ENCODE measurements at regions not wholly inside any gene's neighbourhood (a gene's known extent, or its start where the extent isn't known, plus 50 kb on each side); places are given as distances from the start of the nearest gene placed in this dataset.

GRCh38 chr3:165545059-165545458, 292.2 kb downstream of the BCHE start:
- H3K27me3 Mint-ChIP-seq = no peaks in the 10 kb centered on the region

DNA sequence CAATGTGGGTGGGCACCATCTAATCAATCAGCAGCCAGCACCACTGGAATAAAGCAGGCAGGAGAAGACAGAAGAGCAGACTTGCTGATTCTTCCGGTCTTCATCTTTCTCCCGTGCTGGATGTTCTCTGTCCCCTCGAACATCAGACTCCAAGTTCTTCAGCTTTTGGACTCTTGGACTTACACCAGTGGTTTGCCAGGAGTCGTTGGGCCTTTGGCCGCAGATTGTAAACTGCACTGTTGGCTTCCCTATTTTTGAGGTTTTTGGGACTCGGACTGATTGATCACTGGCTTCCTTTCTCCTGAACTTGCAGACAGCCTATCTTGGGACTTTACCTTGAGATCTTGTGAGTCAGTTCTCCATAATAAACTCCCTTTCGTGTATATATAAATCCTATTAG, 292.8 kb downstream of the BCHE start:
- TF ChIP-seq, protein P1, sequence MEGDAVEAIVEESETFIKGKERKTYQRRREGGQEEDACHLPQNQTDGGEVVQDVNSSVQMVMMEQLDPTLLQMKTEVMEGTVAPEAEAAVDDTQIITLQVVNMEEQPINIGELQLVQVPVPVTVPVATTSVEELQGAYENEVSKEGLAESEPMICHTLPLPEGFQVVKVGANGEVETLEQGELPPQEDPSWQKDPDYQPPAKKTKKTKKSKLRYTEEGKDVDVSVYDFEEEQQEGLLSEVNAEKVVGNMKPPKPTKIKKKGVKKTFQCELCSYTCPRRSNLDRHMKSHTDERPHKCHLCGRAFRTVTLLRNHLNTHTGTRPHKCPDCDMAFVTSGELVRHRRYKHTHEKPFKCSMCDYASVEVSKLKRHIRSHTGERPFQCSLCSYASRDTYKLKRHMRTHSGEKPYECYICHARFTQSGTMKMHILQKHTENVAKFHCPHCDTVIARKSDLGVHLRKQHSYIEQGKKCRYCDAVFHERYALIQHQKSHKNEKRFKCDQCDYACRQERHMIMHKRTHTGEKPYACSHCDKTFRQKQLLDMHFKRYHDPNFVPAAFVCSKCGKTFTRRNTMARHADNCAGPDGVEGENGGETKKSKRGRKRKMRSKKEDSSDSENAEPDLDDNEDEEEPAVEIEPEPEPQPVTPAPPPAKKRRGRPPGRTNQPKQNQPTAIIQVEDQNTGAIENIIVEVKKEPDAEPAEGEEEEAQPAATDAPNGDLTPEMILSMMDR (IDR thresholded peaks at IDR 0.05) = no peak
- Mint-ChIP-seq H3K4me1 (no peaks in the 10 kb centered on the region), H3K36me3 (ENCODE audit: low read depth) (no peaks in the 10 kb centered on the region), H3K27ac (no peak overlapping the region), H3K4me3 (no peak overlapping the region), H3K9me3 (peaks cover 11% of the 10 kb centered on the region), H3K27me3 (no peaks in the 10 kb centered on the region)
- intact Hi-C loops (cut with micrococcal nuclease) = no loop called here
- CTCF ChIA-PET = no interaction called here
- no peak for ATAC-seq (ENCODE audit: low read depth)
- DNase-seq = no peak
- POLR2A ChIA-PET = no interaction called here

More at GRCh38 chr3:165545059-165545458, 292.2 kb downstream of the BCHE start:
- POLR2A ChIA-PET = no interaction called here
- Mint-ChIP-seq H3K27ac (no peak overlapping the region), H3K4me1 (no peaks in the 10 kb centered on the region), H3K9me3 (peaks cover 7% of the 10 kb centered on the region), H3K4me3 (no peak overlapping the region), H3K36me3 (ENCODE audit: low read depth) (no peaks in the 10 kb centered on the region)
- TF ChIP-seq, protein P1 (IDR thresholded peaks at IDR 0.05) = no peak
- intact Hi-C loops (cut with micrococcal nuclease) = no loop called here
- ATAC-seq (ENCODE audit: low read depth) = no peak
- CTCF ChIA-PET = no interaction called here
- no peak for DNase-seq

- intact Hi-C loops (cut with micrococcal nuclease) = no loop called here
- no peaks in the 10 kb centered on the region for H3K27me3 Mint-ChIP-seq
- no peak for DNase-seq
- CTCF ChIA-PET = no interaction called here
- TF ChIP-seq, protein P1 (IDR thresholded peaks at IDR 0.05) = no peak
- H3K36me3 Mint-ChIP-seq (ENCODE audit: low read depth) = no peaks in the 10 kb centered on the region
- no peaks in the 10 kb centered on the region for H3K4me1 Mint-ChIP-seq
- H3K4me3 Mint-ChIP-seq = no peak overlapping the region
- H3K9me3 Mint-ChIP-seq = peaks cover 10% of the 10 kb centered on the region
- ATAC-seq (ENCODE audit: low read depth) = no peak
- POLR2A ChIA-PET = no interaction called here
- H3K27ac Mint-ChIP-seq = no peak overlapping the region
These were observed 299.1 kb downstream of the BCHE start for GRCh38 chr3:165538166-165538565.

- ChIA-PET CTCF (no interaction called here), POLR2A (no interaction called here)
- no peaks in the 10 kb centered on the region for H3K4me1 Mint-ChIP-seq
- intact Hi-C loops (cut with micrococcal nuclease) = no loop called here
- no peak overlapping the region for H3K4me3 Mint-ChIP-seq
- H3K9me3 Mint-ChIP-seq = peaks cover 2% of the 10 kb centered on the region
- DNase-seq (no peak), ATAC-seq (ENCODE audit: low read depth) (no peak)
- TF ChIP-seq, protein P1 (IDR thresholded peaks at IDR 0.05) = no peak
- H3K27me3 Mint-ChIP-seq = no peaks in the 10 kb centered on the region
- no peaks in the 10 kb centered on the region for H3K36me3 Mint-ChIP-seq (ENCODE audit: low read depth)
- H3K27ac Mint-ChIP-seq = no peak overlapping the region
These were observed 304.4 kb downstream of the BCHE start for GRCh38 chr3:165532851-165533250.

DNA sequence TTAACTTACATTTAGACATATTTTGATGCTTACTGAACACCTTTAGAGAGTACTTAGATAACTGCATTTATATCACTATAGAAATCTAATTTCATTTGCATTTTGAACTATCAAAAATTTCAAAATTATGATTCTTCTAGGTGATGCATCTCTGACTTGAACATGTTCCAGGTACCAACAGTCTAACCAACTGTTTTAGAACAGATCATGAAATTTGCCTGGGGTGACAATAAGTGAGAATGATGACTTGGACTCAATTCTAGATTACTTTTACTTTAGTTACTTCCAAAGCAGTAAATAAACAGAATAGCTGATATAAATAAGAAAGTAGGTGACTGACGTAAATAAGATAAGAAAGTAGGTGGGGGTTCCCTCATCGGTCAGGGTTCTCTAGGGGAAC, 307.8 kb downstream of the BCHE start:
- Mint-ChIP-seq H3K4me3 (no peak overlapping the region), H3K9me3 (no peaks in the 10 kb centered on the region), H3K27ac (no peak overlapping the region), H3K27me3 (no peaks in the 10 kb centered on the region), H3K36me3 (ENCODE audit: low read depth) (no peaks in the 10 kb centered on the region), H3K4me1 (no peaks in the 10 kb centered on the region)
- ChIA-PET CTCF (no interaction called here), POLR2A (no interaction called here)
- ATAC-seq (ENCODE audit: low read depth) (no peak), DNase-seq (no peak)
- TF ChIP-seq, protein P1 (IDR thresholded peaks at IDR 0.05) = no peak
- intact Hi-C loops (cut with micrococcal nuclease) = no loop called here
